ENCODE measurements at regions not wholly inside any gene's neighbourhood (a gene's known extent, or its start where the extent isn't known, plus 50 kb on each side); places are given as distances from the start of the nearest gene placed in this dataset.
"Not testable (repeated sequence)": the region's sequence is repeated elsewhere in the genome, so short reads cannot be mapped to it uniquely, and the experiment has no call there.

DNA sequence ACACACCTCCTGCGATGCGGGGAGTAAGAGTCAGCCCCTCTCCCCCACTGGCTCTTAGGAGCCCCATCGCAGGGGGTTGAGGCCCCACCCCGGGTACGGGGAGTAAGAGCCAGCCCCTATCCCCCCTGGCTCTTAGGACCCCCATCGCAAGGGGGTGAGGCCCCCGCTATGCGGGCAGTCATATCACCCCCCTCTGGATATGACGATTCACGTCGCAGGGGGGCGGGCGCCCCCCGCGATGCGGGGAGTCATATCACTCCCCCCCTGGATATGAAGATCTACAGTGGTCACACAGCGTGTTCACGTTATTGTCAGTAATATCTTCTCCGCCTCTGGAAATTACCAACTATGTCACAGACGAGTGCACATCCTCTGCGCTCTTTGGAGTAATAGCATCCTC is 61.1 kb downstream of the DEFB131A start:
- not testable (repeated sequence) for DNase-seq

DNA sequence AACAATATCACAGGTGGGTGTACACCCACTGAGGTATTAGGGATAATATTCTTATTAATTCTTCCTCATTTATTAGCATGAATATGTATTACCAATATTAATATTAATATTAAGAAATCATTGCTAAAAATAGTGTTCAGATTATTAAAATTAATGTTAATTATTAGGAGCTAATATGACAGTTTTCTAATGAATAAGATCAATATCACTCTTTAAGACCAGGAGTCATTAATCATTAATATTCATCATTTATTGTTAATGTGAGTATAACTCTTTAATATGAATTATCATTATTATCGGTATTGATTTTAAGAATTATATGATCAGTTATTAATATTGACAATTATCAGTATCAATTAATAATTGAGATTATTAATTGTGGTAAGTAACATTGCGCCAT is 62.5 kb downstream of the DEFB131A start:
- not testable (repeated sequence) for DNase-seq

DNA sequence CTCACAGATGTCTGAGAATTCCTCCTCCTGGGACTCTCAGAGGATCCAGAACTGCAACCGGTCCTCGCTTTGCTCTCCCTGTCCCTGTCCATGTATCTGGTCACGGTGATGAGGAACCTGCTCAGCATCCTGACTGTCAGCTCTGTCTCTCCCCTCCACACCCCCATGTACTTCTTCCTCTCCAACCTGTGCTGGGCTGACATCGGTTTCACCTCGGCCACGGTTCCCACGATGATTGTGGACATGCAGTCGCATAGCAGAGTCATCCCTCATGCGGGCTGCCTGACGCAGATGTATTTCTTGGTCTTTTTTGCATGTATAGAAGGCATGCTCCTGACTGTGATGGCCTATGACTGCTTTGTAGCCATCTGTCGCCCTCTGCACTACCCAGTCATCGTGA is 68.7 kb downstream of the DEFB131A start:
- DNase-seq, result not testable (repeated sequence)

DNA sequence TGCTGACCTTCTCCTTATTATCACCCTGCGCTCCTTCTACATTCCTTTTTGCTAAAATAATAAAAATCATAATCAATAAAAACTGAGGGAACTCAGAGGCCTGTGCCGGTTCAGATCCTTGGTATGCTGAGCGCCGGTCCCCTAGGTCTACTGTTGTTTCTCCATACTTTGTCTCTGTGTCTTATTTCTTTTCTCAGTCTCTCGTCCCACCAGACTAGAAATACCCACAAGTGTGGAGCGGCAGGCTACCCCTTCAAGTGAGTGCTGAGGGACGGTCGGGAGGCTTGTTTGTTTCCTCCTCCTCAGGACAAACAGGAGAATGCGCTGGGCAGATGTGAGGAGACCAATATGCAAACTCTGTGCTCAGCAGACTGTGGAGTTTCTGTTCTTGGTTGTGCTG is 75.4 kb downstream of the DEFB131A start:
- not testable (repeated sequence) for DNase-seq

DNA sequence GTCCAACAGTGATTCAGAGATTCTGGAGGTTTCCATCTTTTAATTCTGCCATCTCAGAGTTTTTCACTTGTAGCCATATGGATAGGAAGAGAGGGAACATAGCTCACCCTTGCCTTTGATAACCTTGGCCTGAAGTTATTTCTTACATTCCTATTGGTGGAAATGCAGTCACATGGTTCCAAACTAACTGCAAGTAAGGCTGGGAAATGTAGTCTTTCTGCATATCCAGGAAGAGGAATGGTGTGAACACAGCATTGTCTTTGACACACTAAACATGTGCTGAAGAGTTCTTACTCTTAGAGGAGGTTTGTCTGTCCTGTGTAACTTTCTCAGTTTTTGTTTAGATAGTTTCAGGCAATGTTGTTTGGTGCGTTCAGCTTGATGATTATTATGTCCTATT is 78.7 kb downstream of the DEFB131A start:
- not testable (repeated sequence) for DNase-seq

DNA sequence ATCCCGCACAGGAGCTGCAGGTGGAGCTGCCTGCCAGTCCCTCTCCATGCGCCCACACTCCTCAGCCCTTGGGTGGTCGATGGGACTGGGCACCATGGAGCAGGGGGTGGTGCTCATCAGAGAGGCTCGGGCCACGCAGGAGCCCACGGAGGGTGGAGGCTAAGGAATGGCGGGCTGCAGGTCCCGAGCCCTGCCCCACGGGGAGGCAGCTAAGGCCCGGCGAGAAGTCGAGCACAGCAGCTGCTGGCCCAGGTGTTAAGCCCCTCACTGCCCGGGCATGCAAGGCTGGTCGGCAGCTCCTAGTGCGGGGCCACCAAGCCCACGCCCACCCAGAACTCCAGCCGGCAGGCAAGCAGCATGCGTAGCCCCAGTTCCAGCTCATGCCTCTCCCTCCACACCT is 80.2 kb downstream of the DEFB131A start:
- DNase-seq, result not testable (repeated sequence)

GRCh38 chr4:9532134-9532862 is 88.1 kb downstream of the DEFB131A start:
- DNase-seq, result peak; percentile 80

DNA sequence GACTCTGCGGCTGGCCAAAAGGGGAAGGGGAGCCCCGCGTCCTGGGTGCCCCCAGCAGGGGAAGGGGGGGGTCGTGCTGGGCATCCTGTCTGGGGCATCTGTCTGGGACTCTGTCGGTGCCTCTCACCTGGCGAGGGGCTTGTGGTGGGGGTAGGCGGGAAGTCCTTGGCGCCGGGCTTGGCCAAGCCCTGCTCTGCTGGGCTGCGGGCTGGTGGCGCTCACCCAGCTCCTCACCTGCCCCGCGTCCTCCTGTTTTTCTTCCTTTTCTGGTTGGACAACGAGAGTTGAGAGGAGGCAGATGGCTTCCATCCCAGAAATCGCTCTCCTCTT is 88.6 kb downstream of the DEFB131A start:
- DNase-seq, result not testable (repeated sequence)

DNA sequence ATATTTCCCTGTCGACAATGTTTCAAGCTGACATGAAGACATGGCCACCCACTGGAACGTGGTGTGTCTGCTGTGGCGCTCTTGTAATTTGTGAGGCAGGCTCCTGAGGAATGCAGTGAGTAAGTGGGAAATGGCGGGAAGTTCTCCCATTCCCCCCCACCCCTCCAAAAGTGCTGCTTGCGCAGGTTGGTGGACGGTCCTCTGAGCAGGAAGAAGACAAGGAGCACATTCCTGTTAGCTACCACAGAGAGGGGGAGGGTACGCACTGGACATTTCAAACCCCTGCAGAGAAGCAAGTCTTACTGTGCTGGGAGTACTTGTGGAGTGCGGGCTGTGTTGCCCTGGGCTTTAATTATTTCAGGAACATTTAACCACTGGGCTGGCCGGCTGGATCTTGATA is 92.9 kb downstream of the DEFB131A start:
- DNase-seq, result not testable (repeated sequence)

- DNase-seq, result not testable (repeated sequence)
Measured at GRCh38 chr4:9539939-9540520, 95.8 kb downstream of the DEFB131A start.

GRCh38 chr4:9541388-9541915 is 97.2 kb downstream of the DEFB131A start:
- not testable (repeated sequence) for DNase-seq

- not testable (repeated sequence) for DNase-seq
Measured at GRCh38 chr4:9544851-9545250, 100.6 kb downstream of the DEFB131A start.

DNA sequence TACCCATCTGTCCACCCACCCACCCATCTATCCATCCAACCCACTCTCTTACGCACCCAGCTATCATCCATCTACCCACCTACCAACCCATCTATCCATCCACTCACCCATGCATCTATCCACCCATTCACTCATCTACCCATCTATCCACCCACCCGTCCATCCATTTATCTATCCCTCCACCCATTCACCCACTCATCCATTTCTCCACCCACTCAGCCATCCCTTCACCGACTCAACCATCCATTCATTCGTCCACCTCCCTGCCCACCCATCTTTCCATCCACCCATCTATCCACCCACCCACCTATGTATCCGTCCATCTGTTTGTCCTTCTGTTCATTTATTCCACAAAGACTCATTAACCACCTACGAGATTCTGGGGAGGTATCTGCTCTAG is 103.3 kb downstream of the DEFB131A start:
- DNase-seq, result not testable (repeated sequence)

DNA sequence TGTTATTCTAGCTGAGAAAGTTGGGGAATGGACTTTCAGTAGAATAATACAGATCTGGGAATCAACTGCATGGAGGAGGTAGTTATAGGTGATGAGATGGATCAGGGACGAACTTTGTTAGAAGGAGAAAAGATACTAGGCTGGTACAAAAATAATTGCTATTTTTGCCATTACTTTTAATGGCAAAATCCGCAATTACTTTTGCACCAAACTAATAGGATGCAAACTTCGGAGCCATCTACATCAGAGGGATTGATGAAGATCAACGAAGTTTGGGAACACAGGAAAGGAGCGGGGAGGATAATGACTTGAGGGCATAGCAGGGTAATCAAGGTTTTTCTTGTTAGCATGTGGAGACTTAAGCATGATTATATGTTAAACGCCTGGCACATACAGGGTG is 111.9 kb downstream of the DEFB131A start:
- DNase-seq, result not testable (repeated sequence)

GRCh38 chr4:9577869-9578268 is 133.7 kb downstream of the DEFB131A start:
- DNase-seq, result peak; percentile 8

DNA sequence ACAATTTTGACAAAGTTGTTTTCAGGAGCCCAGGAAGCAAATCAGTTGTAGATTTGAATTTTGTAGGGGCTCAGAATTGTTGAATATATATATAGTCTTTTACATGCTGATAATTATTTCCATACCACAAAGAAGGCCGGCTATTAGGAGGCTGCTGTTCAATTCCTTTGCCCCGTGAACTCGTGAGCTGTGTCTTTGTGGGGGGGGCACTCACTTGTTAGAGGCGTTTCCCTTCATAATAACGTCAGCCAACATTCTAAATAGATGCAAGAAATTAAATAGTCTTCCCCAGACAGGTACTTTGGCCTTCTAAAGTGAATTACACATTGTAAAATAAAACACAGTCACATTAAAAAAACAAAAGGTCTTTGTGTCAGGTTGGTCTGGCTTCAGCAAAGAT is 138.7 kb downstream of the DEFB131A start:
- DNase-seq, result not testable (repeated sequence)

- no peak for DNase-seq
Measured at GRCh38 chr4:9592010-9592409, 147.8 kb downstream of the DEFB131A start.

- DNase-seq, result no peak
Measured at GRCh38 chr4:9594948-9595347, 150.7 kb downstream of the DEFB131A start.

GRCh38 chr4:9595531-9595930 is 151.3 kb downstream of the DEFB131A start:
- not testable (repeated sequence) for DNase-seq

GRCh38 chr4:9599266-9599665 is 155.1 kb downstream of the DEFB131A start:
- DNase-seq, result no peak

- no peak for DNase-seq
Measured at GRCh38 chr4:9600246-9600645, 156.0 kb downstream of the DEFB131A start.

- no peak for DNase-seq
Measured at GRCh38 chr4:9602389-9602914, 158.2 kb downstream of the DEFB131A start.

DNA sequence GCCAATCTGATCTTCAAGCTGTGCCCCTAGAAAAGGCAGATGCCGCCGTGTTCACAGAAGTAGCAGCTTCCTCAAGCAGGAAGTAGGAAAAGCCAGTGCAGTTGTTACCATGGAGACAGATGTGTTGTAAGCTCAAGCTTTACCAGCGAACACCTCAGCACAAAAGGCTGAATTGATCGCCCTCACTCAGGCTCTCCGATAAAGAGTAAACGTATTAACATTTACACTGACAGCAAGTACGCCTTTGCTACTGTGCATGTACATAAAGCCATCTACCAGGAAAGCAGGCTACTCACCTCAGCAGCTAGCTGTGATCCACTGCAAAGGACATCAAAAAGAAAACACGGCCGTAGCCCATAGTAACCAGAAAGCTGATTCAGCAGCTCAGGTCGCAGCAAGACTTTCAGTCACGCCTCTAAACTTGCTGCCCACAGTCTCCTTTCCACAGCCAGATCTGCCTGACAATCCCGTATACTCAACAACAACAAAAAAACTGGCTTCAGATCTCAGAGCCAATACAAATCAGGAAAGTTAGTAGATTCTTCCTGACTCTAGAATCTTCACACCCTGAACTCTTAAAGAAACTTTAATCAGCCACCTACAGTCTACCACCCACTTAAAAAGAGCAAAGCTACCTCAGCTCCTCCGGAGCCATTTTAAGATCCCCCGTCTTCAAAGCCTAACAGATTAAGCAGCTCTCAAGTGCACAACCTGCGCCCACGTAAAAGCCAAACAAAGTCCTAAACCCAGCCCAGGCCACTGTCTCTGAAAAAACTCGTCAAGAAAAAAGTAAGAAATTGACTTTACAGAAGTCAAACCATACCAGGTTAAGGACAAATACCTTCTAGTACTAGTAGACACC is 160.0 kb downstream of the DEFB131A start:
- peak; percentile 54 for DNase-seq
